ENCODE measurements at regions not wholly inside any gene's neighbourhood (a gene's known extent, or its start where the extent isn't known, plus 50 kb on each side); places are given as distances from the start of the nearest gene placed in this dataset.

- no peak for TF ChIP-seq REST (IDR thresholded peaks at IDR 0.05; ENCODE audit: unreplicated experiment)
- no peak for TF ChIP-seq CREB1 (CRISPR knock-in tag; IDR thresholded peaks at IDR 0.05; ENCODE audit: low read depth)
These were observed 304.2 kb upstream of the CADM1 start (continued) for GRCh38 chr11:115808351-115808940.

GRCh38 chr11:115806056-115806455, 301.8 kb upstream of the CADM1 start:
- DNase-seq (ENCODE audit: low spot score), result no peak
- Histone ChIP-seq H3K27ac (ENCODE audit: low read depth) (no peak overlapping the region), H3K9me2 (ENCODE audit: insufficient read depth) (no peaks in the 10 kb centered on the region), H3K36me3 (ENCODE audit: insufficient read depth) (no peaks in the 10 kb centered on the region), H3K27me3 (ENCODE audit: insufficient read depth) (no peaks in the 10 kb centered on the region), H3K4me2 (no peak overlapping the region), H3K4me1 (ENCODE audit: insufficient read depth) (no peaks in the 10 kb centered on the region), H3K79me2 (replicated peaks; ENCODE audit: insufficient read depth) (no peaks in the 10 kb centered on the region), H3K4me3 (no peak overlapping the region), H4K20me1 (replicated peaks; ENCODE audit: insufficient read depth) (no peaks in the 10 kb centered on the region), H3F3A (replicated peaks; ENCODE audit: low read depth) (no peaks in the 10 kb centered on the region), H2AFZ (no peak overlapping the region)
- Mint-ChIP-seq H3K4me3 (no peak overlapping the region), H3K27me3 (ENCODE audit: insufficient read depth, low read depth, poor library complexity) (peaks cover 4% of the 10 kb centered on the region), H3K9me3 (peaks cover 17% of the 10 kb centered on the region), H3K27ac (no peak overlapping the region), H3K36me3 (ENCODE audit: low read depth) (peaks cover 8% of the 10 kb centered on the region; the same call in 2 of the 3 replicates), H3K4me1 (no peaks in the 10 kb centered on the region)
- ATAC-seq, result no peak
- no peak for TF ChIP-seq ZNF462 (CRISPR knock-in tag; IDR thresholded peaks at IDR 0.05)
- TF ChIP-seq REST (IDR thresholded peaks at IDR 0.05; ENCODE audit: unreplicated experiment), result no peak
- no peak for TF ChIP-seq EZH2 (IDR thresholded peaks at IDR 0.05; ENCODE audit: low read depth, unreplicated experiment)
- no peak for TF ChIP-seq ZNF331 (CRISPR knock-in tag; IDR thresholded peaks at IDR 0.05; ENCODE audit: low read depth)
- no peak for TF ChIP-seq EZH2phosphoT487 (IDR thresholded peaks at IDR 0.05; ENCODE audit: unreplicated experiment)
- TF ChIP-seq CTCF (conservative IDR thresholded peaks at IDR 0.05; ENCODE audit: low read depth in 2 of 2), result no peak
- no peak for TF ChIP-seq CREB1 (CRISPR knock-in tag; IDR thresholded peaks at IDR 0.05; ENCODE audit: low read depth)
- no peak for TF ChIP-seq POLR2AphosphoS5 (IDR thresholded peaks at IDR 0.05; ENCODE audit: low read depth)
